Keratinocyte (primary cell): ENCODE measurements at regions not wholly inside any gene's neighbourhood (a gene's known extent, or its start where the extent isn't known, plus 50 kb on each side); places are given as distances from the start of the nearest gene placed in this dataset.
A peak's percentile ranks its signal among the peaks of the same experiment; 100 is the strongest.

Source experiments
- DNase-seq: peaks from one replicate; pipeline ENCODE4 v3.0.0-alpha.2; 2011; ENCODE audit warnings: low read depth, missing footprints, low spot score
- FAIRE-seq: peaks from 2 replicates; lab custom pipeline; 2011; peaks lifted over from hg19 to GRCh38; lab: Jason Lieb, UNC
- H2AFZ ChIP-seq: 2 replicates; pipeline ENCODE4 v1.6.0; 2012; ENCODE audit warnings: low read length, control low read depth, inconsistent platforms; ENCODE audit not compliant: control insufficient read depth
- H3K27ac ChIP-seq: 2 replicates; pipeline ENCODE4 v1.5.1; 2011; ENCODE audit warnings: low read length; ENCODE audit not compliant: control insufficient read depth, insufficient read depth
- H3K27me3 ChIP-seq: 3 replicates; pipeline ENCODE4 v1.6.0; 2011; ENCODE audit warnings: low read length; ENCODE audit not compliant: control insufficient read depth, insufficient read depth; ENCODE audit errors: extremely low read depth
- H3K36me3 ChIP-seq, 2 experiments: 2 replicates in 1 of 2; 3 replicates in 1 of 2; pipeline ENCODE4 v1.5.1; 2011; ENCODE audit warnings: low read length in 2 of 2, mild to moderate bottlenecking in 1 of 2; ENCODE audit not compliant: control insufficient read depth in 2 of 2, insufficient read depth in 2 of 2; ENCODE audit errors: extremely low read depth in 1 of 2
- H3K4me1 ChIP-seq: 3 replicates; pipeline ENCODE4 v1.5.1; 2011; ENCODE audit warnings: low read length; ENCODE audit not compliant: control insufficient read depth, insufficient read depth; ENCODE audit errors: extremely low read depth
- H3K4me2 ChIP-seq: 3 replicates; pipeline ENCODE4 v1.6.0; 2011; ENCODE audit warnings: low read depth, low read length; ENCODE audit not compliant: control insufficient read depth, insufficient read depth; ENCODE audit errors: extremely low read depth
- H3K4me3 ChIP-seq, 3 experiments: fragments of 200-600 bp in 1 of 3; sonication (generic) in 1 of 3; 2 replicates in 2 of 3; 3 replicates in 1 of 3; pipeline ENCODE4 v1.5.1; 2011 to 2016; ENCODE audit warnings: low read length in 3 of 3, mild to moderate bottlenecking in 3 of 3, control low read depth in 2 of 3, inconsistent platforms in 1 of 3, low read depth in 1 of 3, mixed read lengths in 1 of 3, mixed run types in 1 of 3, moderate library complexity in 1 of 3; ENCODE audit not compliant: control insufficient read depth in 2 of 3, insufficient read depth in 2 of 3; ENCODE audit errors: extremely low read depth in 1 of 3
- H3K79me2 ChIP-seq: 2 replicates; pipeline ENCODE4 v1.6.0; 2012; ENCODE audit warnings: low read length; ENCODE audit not compliant: control insufficient read depth, insufficient read depth
- H3K9ac ChIP-seq: 3 replicates; pipeline ENCODE4 v1.6.0; 2011; ENCODE audit warnings: low read length; ENCODE audit not compliant: control insufficient read depth, insufficient read depth; ENCODE audit errors: extremely low read depth
- H3K9me1 ChIP-seq: 3 replicates; pipeline ENCODE4 v1.6.0; 2011; ENCODE audit warnings: low read length; ENCODE audit not compliant: control insufficient read depth, insufficient read depth; ENCODE audit errors: extremely low read depth
- H3K9me3 ChIP-seq: 2 replicates; pipeline ENCODE4 v1.5.1; 2012; ENCODE audit warnings: low read depth, low read length; ENCODE audit not compliant: control insufficient read depth
- H4K20me1 ChIP-seq: 3 replicates; pipeline ENCODE4 v1.6.0; 2011; ENCODE audit warnings: low read length; ENCODE audit not compliant: control insufficient read depth, insufficient read depth; ENCODE audit errors: extremely low read depth
- EZH2 ChIP-seq: IDR thresholded peaks from one replicate; pipeline ENCODE4 v1.6.1; 2012; ENCODE audit warnings: inconsistent platforms, mild to moderate bottlenecking, low read length, moderate library complexity
- dilution Hi-C: fragments of 300-500 bp; cut with MboI; formaldehyde crosslinking; loops from one replicate; pipeline ENCODE4 v1.7.0; 2020; ENCODE audit warnings: low sequenced_read_pairs; ENCODE audit not compliant: extremely low pct_ligation_motif_present
- TF ChIP-seq, protein P1 (sequence below), 3 experiments: IDR thresholded peaks in 1 of 3; conservative IDR thresholded peaks in 1 of 3; optimal IDR thresholded peaks in 1 of 3; 2 replicates in 2 of 3; 3 replicates in 1 of 3; pipeline versions ENCODE3 to v1.5.1; 2011; ENCODE audit warnings: low read length in 3 of 3, mild to moderate bottlenecking in 3 of 3, moderate library complexity in 2 of 3, control low read depth in 1 of 3, inconsistent platforms in 1 of 3; ENCODE audit not compliant: insufficient read depth in 2 of 3; ENCODE audit errors: extremely low read depth in 1 of 3

DNA sequence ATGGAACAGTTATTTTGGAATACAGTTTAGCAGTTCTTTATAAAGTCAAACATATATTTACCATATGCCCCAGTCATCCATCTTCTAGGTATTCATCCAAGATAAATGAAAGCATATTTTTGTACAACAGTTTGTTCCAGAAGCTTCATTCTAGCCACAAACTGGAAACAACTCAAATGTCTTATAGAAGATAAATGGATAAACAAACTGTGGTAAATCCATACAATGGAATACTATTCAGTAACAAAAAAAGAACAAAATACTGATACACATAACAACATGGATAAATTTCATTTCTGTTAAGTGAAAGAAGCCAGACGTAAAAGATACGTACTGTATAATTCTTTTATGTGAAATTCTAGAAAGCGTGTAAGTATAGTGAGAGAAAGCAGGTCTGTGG lies 167.0 kb upstream of the AHI1 start:
- no peaks in the 10 kb centered on the region for H3K79me2 ChIP-seq
- H3K9ac ChIP-seq: no peak overlapping the region
- DNase-seq (no peak), FAIRE-seq (no peak)
- no peaks in the 10 kb centered on the region for H3K36me3 ChIP-seq
- H3K9me1 ChIP-seq: no peaks in the 10 kb centered on the region
- no peaks in the 10 kb centered on the region for H4K20me1 ChIP-seq
- no peak for TF ChIP-seq EZH2
- TF ChIP-seq, protein P1, sequence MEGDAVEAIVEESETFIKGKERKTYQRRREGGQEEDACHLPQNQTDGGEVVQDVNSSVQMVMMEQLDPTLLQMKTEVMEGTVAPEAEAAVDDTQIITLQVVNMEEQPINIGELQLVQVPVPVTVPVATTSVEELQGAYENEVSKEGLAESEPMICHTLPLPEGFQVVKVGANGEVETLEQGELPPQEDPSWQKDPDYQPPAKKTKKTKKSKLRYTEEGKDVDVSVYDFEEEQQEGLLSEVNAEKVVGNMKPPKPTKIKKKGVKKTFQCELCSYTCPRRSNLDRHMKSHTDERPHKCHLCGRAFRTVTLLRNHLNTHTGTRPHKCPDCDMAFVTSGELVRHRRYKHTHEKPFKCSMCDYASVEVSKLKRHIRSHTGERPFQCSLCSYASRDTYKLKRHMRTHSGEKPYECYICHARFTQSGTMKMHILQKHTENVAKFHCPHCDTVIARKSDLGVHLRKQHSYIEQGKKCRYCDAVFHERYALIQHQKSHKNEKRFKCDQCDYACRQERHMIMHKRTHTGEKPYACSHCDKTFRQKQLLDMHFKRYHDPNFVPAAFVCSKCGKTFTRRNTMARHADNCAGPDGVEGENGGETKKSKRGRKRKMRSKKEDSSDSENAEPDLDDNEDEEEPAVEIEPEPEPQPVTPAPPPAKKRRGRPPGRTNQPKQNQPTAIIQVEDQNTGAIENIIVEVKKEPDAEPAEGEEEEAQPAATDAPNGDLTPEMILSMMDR (optimal IDR thresholded peaks at IDR 0.05 in 1 of 3, IDR thresholded peaks at IDR 0.05 in 1 of 3, conservative IDR thresholded peaks at IDR 0.05 in 1 of 3; ENCODE audit: extremely low read depth in 1 of 3, insufficient read depth in 2 of 3, low read length in 3 of 3): no peak
- H3K4me2 ChIP-seq: no peak overlapping the region
- H3K4me3 ChIP-seq: no peak overlapping the region
- H3K4me1 ChIP-seq: peaks cover 6% of the 10 kb centered on the region
- H2AFZ ChIP-seq: no peak overlapping the region
- dilution Hi-C loops: no loop called here
- no peak overlapping the region for H3K27ac ChIP-seq
- H3K27me3 ChIP-seq: no peaks in the 10 kb centered on the region
- no peaks in the 10 kb centered on the region for H3K9me3 ChIP-seq

DNA sequence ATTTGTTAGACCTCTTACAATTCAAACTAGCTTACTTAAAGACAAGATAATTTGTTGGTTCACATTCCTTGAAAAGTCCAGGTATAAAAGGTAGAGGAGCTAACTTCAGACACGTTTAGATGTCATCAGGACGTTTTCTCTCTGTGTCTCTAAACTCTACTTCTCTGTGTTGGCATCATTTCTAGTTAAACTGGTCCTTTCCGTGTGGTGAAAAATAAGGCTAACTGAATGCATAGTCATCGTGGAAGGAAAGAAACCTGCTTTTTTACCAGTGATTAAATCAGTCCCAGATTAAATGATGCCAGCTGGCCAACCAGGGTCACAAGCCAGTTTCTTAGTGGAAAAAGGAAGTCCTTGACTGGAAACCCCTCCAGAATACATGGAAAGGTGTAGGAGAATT lies 168.4 kb upstream of the AHI1 start:
- no peak overlapping the region for H3K4me2 ChIP-seq
- H3K36me3 ChIP-seq: no peaks in the 10 kb centered on the region
- no peaks in the 10 kb centered on the region for H3K9me1 ChIP-seq
- H3K27me3 ChIP-seq: no peaks in the 10 kb centered on the region
- no peaks in the 10 kb centered on the region for H3K9me3 ChIP-seq
- no peak overlapping the region for H3K9ac ChIP-seq
- H3K4me3 ChIP-seq: no peak overlapping the region
- dilution Hi-C loops: no loop called here
- no peak for FAIRE-seq
- DNase-seq: no peak
- H2AFZ ChIP-seq: peak overlapping the region; percentile 27
- peaks cover 6% of the 10 kb centered on the region for H3K4me1 ChIP-seq
- H4K20me1 ChIP-seq: no peaks in the 10 kb centered on the region
- TF ChIP-seq EZH2: no peak
- TF ChIP-seq, protein P1 (optimal IDR thresholded peaks at IDR 0.05 in 1 of 3, IDR thresholded peaks at IDR 0.05 in 1 of 3, conservative IDR thresholded peaks at IDR 0.05 in 1 of 3; ENCODE audit: extremely low read depth in 1 of 3, insufficient read depth in 2 of 3, low read length in 3 of 3): no peak
- no peak overlapping the region for H3K27ac ChIP-seq
- H3K79me2 ChIP-seq: no peaks in the 10 kb centered on the region
